NOMO-1 (cell line): ENCODE measurements at regions not wholly inside any gene's neighbourhood (a gene's known extent, or its start where the extent isn't known, plus 50 kb on each side); places are given as distances from the start of the nearest gene placed in this dataset.
A peak's percentile ranks its signal among the peaks of the same experiment; 100 is the strongest.

Experiments used
- DNase-seq, 2 experiments: peaks; one replicate each; lab custom pipeline; 2025; ENCODE audit not compliant: unreplicated experiment in 2 of 2; lab: John Stamatoyannopoulos, UW

DNA sequence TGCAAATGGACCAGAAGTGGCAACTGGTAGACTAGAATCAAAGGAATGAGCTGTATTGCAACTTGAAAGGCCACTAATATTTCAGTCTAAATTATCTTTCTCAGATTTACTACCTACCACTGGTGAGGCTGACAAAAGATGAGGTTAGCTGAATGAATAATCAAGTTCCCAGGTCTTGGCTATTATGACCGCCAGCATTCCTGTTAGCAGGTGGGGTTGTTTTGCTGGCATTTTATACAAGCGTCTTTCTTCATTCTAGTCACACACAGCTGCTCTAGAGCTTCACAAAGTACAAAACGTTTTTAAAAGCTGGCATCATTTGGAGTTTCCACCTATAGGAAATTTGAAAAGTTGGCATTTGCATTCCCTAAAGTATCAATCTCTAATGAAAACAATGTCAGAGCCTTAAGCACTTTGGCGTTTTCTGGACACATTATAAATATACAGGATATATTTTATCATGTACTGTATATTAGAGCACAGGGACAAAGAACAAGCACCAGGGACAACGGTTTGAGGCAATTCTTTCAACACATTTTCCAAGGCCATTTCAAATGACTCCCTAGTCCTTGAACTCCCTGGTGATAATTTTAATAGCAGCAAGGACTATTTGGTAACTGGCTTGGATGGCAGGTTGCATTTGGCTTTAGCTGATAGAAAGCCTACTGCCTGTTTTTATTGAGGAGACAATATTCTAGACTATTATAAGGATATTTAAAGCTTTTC, 410.2 kb upstream of the CHST9 start:
- no peak for DNase-seq

DNA sequence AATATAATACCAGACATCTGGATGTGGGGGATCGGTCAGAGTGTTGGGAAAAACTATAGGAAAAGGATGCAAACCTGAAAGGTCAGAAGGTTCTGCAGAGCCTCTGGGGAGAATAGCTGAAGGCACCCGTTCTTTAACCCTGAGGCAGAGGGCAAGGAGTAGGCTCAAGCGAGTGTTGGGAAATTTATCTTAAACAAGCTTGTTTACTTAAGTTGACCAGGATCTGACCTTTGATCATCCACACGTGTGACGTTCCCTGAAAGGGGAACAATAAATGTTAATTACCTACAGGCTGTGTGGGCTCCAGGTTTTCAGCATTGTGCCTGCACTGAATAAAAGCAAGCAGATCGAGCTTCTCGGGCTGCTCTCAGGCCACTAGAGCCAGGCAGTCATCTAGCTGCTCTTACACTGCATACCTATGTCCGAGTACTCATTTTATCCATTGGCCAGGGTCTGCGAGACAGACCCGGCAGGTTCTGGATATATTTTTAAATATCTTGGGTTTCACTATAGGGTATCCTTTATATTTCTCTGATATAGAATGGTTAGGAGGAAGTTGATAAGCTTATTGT, 400.6 kb upstream of the CHST9 start:
- peak in 1 of 2 experiments; percentile 21 for DNase-seq

DNA sequence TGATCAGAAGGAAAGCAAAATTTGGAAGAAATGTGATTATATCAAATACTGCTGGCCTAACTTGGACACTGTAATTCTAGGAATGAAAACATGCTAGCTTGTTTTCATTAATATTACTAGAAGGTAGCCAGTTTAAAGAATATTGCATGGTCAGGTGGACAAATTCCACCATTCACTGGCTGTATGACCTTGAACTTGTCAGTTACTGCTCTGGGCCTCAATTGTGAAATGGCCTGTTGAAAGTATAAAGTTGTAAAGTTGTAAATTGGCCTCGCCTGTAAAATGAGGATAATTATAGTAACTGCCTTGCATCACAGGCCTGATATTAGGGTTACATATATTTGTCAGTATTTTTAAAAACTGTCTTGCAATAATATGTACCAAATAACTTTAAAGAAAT, 398.4 kb upstream of the CHST9 start:
- peak; percentile 33 to 43 for DNase-seq

DNA sequence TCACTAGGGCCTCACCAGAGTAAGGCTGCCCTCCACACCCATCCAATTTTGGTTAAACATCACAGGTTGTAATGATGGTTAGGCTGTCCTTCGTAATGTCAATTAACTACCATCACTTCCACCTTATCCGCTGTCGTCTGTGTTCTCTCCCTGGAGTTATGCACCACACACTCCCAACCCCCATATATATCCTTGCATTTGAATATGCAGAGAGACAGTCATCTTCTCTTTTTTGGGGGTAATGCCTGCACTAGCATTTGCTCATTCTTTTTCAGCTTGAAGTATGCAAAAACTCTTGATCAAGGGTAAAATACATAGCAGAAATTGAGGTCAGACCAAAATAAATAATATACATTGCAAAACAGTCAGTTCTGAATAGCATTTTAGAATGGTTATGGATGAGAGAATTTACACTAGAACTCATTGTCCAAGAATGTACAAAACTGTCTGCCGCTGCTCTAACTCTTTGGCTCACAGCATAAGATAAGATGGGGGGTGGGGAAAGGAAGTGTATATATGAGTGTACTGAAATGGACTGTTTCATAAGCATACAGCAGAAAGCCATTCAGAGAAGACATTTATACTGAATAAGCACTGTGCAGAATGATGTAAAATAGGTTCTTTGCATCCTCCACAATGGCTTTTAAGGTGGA, 397.8 kb upstream of the CHST9 start:
- peak in 1 of 2 experiments; percentile 23 for DNase-seq

DNA sequence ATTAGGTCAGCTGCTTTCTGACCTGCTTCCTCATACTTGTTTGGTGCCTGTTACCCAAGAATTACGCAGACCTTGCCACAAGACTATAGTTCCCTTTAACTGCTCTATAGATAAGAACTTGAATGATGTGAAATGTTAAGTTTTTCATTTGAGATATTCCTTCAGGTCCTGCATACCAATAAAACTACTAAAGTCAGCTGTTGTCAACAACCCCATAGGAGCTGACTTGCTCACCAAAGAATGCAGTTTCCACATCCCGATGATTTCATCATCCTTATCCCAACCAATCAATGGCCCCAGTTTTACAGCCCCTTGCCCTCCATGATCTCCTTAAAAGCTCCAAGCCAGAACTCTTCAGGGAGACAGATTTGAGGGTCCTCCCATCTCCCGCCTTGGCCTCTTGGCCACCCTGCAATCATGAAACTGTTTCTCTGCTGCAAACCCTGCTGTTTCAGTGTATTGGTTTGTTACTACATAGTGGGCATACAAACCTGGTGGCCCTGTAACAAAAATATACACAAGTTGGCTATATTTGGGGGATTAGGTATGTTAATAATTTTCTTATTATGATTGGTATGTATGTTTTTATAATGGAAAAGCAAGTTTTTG, 396.3 kb upstream of the CHST9 start:
- DNase-seq = no peak

DNA sequence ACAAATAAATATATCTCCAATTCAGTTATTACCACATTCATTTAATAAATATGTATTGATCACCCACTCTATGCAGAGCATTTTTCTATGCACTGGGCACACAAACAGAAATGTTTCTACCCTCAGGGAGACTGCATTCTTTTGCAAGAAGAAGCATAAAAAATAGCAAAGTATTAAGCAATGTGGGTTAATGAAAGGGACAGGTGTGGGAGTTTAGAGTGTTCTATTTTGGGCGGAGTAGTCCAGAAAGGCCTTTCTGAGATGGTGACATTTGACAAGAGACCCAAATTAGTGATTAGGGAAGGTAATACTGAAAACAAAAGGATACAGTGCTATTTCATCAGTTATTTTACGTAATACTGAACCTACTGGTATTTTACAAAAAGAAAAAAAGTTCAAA, 394.3 kb upstream of the CHST9 start:
- no peak for DNase-seq

DNA sequence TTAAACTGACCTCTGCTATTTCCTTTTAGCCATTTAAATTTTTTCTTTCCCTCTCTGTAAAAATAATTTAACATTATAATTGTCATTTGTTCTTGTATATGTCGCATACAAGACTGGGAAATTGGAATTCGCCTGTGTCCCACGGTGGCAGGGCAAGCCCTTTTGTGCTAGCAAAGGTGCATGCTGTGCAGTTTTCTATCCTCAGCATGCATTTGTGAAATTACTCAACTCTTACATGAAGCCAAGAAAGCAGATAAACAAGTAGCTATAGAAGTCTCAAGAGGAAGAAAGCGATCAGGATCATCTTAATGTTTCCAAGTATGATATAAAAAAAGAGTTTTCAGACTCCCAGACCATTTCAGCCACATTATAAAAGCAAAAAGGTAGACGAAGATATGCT, 392.6 kb upstream of the CHST9 start:
- no peak for DNase-seq

DNA sequence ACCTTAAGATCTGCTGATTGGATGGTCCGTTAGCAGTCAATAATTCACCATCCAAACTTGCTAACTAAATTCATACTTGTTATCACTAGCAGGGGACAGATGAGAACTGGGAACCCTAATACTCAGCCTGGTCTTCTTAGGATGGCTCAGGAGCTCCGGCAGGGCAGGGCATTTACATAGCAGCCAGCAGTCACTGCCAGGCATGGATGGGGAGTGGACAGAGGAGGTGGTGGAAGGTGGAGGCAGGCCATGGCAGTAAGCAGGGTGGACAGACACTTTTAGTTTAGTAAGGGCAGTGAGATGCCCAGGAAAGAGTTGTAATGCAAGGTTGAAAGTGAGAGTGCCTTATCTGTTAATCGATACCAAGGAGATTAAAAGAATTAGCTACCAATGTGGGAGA, 392.2 kb upstream of the CHST9 start:
- no peak for DNase-seq

DNA sequence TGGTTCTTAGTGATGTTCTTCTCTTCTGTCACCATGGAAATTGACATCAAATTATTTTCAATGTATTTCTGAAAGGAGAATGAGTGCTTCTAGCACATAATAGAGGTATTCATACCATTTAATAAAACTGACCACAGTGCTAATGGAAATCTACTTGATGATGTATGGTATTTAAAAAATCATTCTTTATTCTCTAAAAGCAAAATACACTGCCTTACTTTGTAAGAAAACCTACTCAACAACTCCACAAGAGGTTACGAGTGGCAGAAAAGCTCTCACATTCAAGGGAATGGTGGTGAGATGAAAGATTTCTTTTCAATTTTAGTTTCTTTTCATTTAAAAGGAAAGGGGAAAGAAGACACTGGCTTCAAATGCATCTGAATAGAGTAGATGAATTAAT, 382.3 kb upstream of the CHST9 start:
- no peak for DNase-seq

DNA sequence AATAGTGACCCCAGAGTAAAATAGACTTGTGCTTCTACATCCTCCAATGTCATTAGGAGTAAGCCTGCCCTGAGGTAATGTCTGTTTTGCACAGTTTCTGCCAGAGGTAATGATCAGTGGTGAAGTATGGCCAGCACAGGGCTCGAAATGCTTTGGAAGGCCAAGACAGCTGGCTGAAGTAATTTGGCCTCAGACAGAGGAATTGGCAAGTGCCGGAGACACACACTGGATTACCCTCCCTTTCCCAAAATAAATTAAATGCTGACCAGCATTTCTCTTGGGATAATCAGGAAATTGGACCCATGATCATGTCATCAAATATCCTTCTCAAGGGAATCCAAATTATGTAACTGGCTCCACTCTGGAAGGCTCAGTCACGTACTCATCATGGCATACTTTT, 379.0 kb upstream of the CHST9 start:
- DNase-seq = no peak

DNA sequence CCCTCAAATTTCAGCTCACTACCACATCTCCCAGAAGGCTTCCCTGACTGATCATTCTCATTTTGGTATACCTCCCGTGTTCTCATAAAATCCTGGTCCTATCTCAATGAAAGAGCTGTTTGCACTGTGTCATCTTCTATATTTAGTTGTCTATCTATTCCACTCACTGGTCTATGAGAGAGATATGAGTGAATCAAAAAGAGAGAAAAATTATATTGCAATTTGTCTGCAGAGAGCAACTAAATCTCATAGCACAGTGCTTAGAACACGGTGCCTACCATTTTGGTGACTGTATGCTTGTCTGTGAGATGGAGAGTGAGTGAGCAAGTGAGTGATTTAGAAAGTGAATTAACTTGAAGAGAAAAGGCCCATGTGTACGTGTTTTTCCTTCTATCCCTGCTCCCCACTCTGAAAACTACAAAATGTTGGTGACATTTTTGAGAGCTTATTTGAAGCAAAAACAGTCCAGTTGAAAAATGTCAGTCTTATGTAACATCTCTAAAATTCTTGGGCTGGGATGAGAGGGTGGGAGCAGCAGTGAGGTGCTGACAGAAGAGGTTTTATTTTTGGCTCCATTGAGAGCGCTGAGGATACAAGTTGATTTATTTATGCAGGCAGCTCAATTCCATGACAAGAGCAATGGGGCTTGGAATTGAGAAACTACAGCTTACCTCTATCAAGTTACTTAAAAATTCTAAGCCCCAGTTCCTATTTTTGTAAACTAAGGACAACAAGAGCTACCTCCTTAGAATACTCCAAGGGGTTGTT, 373.5 kb upstream of the CHST9 start:
- no peak for DNase-seq

DNA sequence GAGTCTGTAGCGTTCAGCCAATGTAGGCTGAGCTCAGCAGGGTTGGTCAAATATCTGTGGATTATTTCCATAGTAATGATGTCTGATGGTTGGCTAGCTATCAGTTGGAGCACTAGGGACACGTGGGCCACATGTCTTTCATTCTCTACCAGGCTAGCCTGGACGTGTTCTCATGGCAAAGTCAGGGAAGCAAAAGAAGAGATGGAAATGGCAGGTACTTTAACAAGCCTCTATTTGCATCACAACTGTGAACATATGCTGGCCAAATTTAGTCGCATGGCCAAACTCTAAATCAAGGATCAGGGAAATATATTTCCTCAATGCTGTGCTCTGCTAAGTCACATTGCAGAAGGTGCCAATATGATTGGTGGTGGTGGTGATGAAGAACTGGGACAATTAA, 371.6 kb upstream of the CHST9 start:
- DNase-seq = no peak

DNA sequence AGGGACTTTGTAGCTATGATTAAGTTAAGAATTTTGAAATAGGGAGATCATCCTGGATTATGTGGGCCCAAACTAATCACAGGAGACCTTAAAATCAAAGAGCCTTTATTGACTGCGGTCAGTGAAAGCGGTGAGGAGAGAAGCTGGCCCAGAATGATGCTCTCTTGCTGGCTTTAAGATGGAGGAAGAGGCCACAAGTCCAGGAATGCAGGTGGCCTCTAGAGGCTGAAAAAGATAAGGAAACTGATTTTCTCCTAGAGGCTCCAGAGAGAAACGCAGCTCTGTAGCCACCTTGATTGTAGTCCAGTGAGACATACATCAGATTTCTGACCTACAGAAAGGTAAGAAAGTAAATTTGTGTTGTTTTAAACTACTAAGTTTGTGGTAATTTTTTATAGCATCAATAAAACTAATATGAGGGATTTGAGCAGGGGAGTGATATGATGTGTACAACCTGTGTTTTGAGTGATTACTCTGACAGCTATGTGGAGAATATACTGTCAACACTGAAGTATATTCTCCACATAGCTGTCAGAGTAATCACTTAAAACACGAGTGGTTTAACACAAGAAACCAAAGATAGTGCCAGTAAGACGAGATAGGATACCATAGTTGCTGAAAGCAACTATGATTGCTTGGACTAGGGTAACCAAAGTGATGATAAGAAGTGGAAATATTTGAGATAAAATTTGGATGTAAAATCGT, 364.4 kb upstream of the CHST9 start:
- no peak for DNase-seq

DNA sequence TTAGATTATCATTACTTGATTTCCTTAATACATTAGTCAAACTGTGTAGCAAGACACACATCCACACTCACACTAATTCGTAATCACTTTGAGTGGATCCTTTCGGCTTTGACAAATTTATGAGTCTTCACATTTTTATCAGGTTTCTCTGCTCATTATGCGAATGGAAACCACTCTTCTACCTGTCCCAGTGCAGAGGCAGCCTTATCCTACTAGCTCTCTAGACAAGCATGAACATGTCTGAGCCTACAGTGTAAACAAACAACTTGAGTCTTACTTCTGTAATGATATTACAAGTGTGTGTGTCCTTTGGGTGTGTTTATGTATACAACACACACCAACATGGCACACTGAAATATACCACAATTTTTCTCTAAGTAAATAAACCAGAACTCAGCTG, 361.9 kb upstream of the CHST9 start:
- DNase-seq = no peak

DNA sequence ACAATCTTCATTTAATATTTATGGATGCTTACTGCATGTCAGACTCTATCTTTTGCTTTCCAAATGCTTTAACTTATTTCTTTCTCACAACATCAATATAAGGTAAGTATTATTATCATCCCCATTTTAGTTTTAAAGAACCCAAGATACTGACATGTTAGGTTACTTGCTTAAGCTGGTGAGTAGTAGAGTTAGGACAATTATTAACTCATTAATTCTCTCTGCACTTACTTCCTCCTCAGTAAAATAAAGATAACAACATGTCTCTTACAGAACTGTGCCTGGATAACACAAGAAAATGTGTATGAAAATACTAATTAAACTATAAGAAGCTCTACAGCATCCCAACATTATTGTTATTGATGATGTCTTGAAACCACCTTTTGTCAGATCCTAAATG, 359.1 kb upstream of the CHST9 start:
- DNase-seq = no peak

DNA sequence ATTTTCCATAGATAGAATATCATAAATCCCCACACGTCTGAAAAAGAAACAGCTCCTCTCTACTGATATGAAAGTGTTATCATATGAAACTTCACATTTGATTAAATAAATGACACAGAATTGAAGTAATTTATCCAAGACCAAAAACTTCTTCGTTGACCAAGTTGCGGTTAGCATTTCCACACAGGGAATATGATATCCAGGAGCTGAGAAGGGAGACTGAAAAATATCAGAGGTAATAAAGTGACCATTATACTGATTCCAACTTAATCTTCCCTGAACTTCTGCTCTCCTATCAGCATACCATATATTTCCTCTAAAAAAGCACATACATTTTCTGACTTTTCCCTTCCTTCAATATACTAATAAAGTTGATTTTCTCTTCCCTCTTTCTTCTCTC, 356.2 kb upstream of the CHST9 start:
- DNase-seq = no peak

DNA sequence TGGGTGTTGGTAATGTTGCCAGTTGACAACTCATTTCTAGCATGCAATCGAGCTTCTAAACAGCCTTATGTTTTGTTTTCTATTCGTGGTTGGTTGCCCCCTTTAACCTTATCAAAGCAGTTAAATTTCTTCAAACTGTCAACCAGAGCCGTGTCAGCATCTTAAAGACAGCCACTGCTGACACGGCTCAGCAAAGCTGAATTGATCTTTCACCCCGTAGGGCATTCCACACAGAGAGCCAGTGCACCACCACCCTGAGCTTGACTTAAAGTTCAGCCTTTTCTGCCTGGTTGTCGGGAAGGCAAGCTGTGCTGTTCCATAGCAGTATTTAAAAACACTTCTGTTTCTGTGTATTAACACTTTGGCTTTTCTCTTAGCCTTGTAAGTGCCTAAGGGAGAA, 355.0 kb upstream of the CHST9 start:
- DNase-seq = no peak

DNA sequence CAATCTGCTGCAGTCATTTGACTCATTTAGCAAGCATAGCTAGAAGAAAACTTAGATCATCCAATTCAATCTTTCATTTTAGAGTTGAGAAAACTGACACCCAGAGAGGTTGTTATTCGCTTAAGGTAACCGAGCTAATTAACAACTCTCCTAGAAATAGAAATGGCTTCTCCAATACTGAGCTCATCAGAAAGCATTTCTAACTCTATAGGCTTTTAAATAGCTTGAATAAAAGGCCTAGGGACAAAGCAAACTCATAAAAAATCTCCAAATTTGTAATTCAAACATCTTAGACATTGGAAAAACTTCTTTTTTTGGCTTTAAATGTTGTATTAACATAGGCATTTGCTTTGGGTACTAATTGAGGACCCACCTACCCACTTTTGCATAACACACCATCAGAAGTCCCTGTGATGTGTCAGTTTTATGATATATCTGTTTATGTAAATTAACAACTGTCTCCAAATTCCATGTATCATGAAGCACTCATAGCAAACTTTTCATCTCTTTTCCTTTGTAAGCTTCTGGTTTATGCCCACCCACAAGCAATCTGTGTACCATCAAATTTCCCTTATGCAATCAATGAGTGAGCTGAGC, 343.9 kb upstream of the CHST9 start:
- DNase-seq = no peak

DNA sequence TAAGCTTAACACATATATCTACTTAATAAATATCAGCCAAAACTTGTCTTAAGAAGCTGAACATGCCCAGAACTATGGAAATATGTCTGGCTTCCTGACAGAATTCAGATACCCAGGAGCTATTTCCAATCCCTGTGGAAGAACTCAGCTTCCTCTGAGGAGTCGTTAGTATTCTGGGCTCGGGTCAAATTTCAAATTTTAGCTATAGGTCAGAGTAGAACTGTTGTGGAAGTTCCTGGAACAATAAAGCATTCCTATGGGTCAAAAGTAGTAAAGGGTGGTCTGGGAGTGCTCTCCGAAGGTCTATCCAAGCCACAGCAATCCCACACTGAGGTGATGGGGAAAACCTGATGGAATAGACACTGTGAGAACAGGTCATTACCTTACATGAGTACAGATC, 342.7 kb upstream of the CHST9 start:
- DNase-seq = no peak

DNA sequence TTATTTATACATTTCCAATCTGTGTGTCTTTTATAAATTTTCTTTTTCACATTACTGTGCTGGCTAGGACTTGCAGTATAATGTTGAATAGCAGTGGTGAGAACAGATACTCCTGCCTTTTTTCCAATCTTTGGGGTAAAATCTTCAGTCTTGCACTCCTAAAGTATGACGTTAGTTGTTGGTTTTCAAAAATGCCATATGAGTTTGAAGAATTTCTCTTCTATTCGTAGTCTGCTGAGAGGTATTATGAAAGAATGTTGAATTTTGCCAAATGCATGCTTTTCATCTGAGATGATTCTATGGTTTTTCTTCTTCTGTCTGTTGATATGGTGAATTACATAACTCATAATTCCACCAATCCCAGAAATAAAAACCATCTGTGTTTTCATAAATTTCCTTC, 335.3 kb upstream of the CHST9 start:
- DNase-seq = no peak
